GM12878 (cell line): ENCODE measurements at regions not wholly inside any gene's neighbourhood (a gene's known extent, or its start where the extent isn't known, plus 50 kb on each side); places are given as distances from the start of the nearest gene placed in this dataset.

Source experiments
- CEBPB ChIP-seq, 2 experiments: fragments of 150-350 bp in 1 of 2; IDR thresholded peaks; 2 replicates each; pipeline ENCODE4 v1.6.1; 2012 to 2014; ENCODE audit warnings: low read depth in 2 of 2, low read length in 2 of 2, borderline replicate concordance in 1 of 2, inconsistent platforms in 1 of 2
- CREB1 ChIP-seq: IDR thresholded peaks from 2 replicates; pipeline ENCODE4 v1.6.1; 2012; ENCODE audit warnings: low read depth, mild to moderate bottlenecking, inconsistent platforms
- CTCF ChIP-seq, 3 experiments: IDR thresholded peaks in 2 of 3; conservative IDR thresholded peaks in 1 of 3; 2 replicates each; pipeline ENCODE4 v1.5.1; 2011; ENCODE audit warnings: low read depth in 3 of 3, low read length in 3 of 3, mild to moderate bottlenecking in 3 of 3, control low read depth in 2 of 3, moderate library complexity in 2 of 3, inconsistent platforms in 1 of 3, mixed read lengths in 1 of 3; ENCODE audit not compliant: control insufficient read depth in 2 of 3, insufficient read depth in 1 of 3; ENCODE audit errors: extremely low read depth in 1 of 3
- JUND ChIP-seq: IDR thresholded peaks from 2 replicates; pipeline ENCODE4 v1.6.1; 2012; ENCODE audit warnings: low read depth, mild to moderate bottlenecking, low read length, improper control_type of control experiment, moderate library complexity
- LARP7 ChIP-seq: fragments of 450-650 bp; IDR thresholded peaks from 2 replicates; pipeline ENCODE4 v1.6.1; 2017; ENCODE audit warnings: mild to moderate bottlenecking
- POLR2A ChIP-seq: IDR thresholded peaks from 2 replicates; pipeline ENCODE4 v1.6.1; 2011; ENCODE audit warnings: low read depth, mild to moderate bottlenecking, low read length
- RAD51 ChIP-seq: fragments of 450-650 bp; IDR thresholded peaks from 2 replicates; pipeline ENCODE4 v1.6.1; 2016; ENCODE audit warnings: moderate library complexity, mild to moderate bottlenecking, inconsistent platforms
- ZNF274 ChIP-seq: IDR thresholded peaks from one replicate; pipeline ENCODE4 v1.8.0; 2011; ENCODE audit not compliant: insufficient read length, insufficient read depth
- TF ChIP-seq, protein P1 (sequence below): IDR thresholded peaks from 2 replicates; pipeline ENCODE4 v1.6.1; 2012; ENCODE audit warnings: low read depth, low read length, improper control_type of control experiment

DNA sequence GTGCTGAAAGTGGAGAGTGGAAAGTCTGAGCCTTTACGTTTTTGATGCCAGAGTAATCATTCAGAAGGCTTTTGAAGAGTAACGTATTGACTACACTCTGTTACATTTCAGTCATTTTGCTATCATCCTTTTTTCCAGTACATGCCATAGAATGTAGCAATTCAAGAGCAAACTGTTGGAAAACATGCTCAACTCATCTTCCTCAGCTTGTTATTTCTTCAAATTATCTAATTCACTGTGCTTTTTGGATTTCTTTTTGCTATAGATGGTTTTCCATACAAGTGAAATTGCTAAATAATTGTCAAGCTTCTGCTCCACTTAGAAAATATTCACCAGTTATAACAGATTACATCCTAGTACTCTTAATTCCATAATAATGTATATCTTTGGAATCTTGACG, 129.9 kb upstream of the CLEC14A start:
- TF ChIP-seq ZNF274, result no peak
- TF ChIP-seq POLR2A, result no peak
- no peak for TF ChIP-seq CTCF (IDR thresholded peaks at IDR 0.05 in 2 of 3, conservative IDR thresholded peaks at IDR 0.05 in 1 of 3; ENCODE audit: control insufficient read depth in 2 of 3, extremely low read depth in 1 of 3, insufficient read depth in 1 of 3, low read depth in 3 of 3, low read length in 3 of 3)
- no peak for TF ChIP-seq LARP7
- TF ChIP-seq RAD51, result no peak
- no peak for TF ChIP-seq CEBPB (IDR thresholded peaks at IDR 0.05; ENCODE audit: borderline replicate concordance in 1 of 2, low read depth in 2 of 2, low read length in 2 of 2)
- TF ChIP-seq JUND, result no peak
- no peak for TF ChIP-seq CREB1
- TF ChIP-seq, protein P1, sequence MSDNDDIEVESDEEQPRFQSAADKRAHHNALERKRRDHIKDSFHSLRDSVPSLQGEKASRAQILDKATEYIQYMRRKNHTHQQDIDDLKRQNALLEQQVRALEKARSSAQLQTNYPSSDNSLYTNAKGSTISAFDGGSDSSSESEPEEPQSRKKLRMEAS, result no peak
